Neuronal stem cell (in vitro differentiated cells): ENCODE measurements at regions not wholly inside any gene's neighbourhood (a gene's known extent, or its start where the extent isn't known, plus 50 kb on each side); places are given as distances from the start of the nearest gene placed in this dataset.

ENCODE experiments used
- DNase-seq: peaks from one replicate; pipeline ENCODE4 v3.0.0-alpha.2; 2013; ENCODE audit warnings: low spot score
- H2AFZ ChIP-seq: one replicate; pipeline ENCODE4 v1.6.1; 2013; ENCODE audit warnings: mild to moderate bottlenecking, low read length, inconsistent platforms
- H2AK5ac ChIP-seq: 2 replicates; pipeline ENCODE4 v1.6.1; 2013; ENCODE audit warnings: low read depth, mild to moderate bottlenecking, inconsistent platforms, low read length, moderate library complexity, mixed read lengths
- H2BK120ac ChIP-seq: 2 replicates; pipeline ENCODE4 v1.6.1; 2013; ENCODE audit warnings: low read depth, mild to moderate bottlenecking, inconsistent platforms, low read length, moderate library complexity, mixed read lengths
- H2BK12ac ChIP-seq: one replicate; pipeline ENCODE4 v1.6.1; 2013; ENCODE audit warnings: low read length, inconsistent platforms
- H2BK15ac ChIP-seq: 2 replicates; pipeline ENCODE4 v1.6.1; 2013; ENCODE audit warnings: mild to moderate bottlenecking, low read length, inconsistent platforms, mixed read lengths
- H2BK5ac ChIP-seq: one replicate; pipeline ENCODE4 v1.6.1; 2013; ENCODE audit warnings: inconsistent platforms, mild to moderate bottlenecking, low read length, moderate library complexity
- H3K14ac ChIP-seq: one replicate; pipeline ENCODE4 v1.6.1; 2013; ENCODE audit warnings: low read length, inconsistent platforms
- H3K18ac ChIP-seq: 2 replicates; pipeline ENCODE4 v1.6.1; 2013; ENCODE audit warnings: low read length, inconsistent platforms
- H3K23ac ChIP-seq: 2 replicates; pipeline ENCODE4 v1.6.1; 2013; ENCODE audit warnings: low read depth, mild to moderate bottlenecking, mixed read lengths, low read length, inconsistent platforms; ENCODE audit not compliant: poor library complexity
- H3K27ac ChIP-seq: replicated peaks from 3 replicates; pipeline ENCODE4 v1.5.1; 2013; ENCODE audit warnings: low read length, inconsistent platforms
- H3K27me3 ChIP-seq, 3 experiments: 2 replicates each; pipeline ENCODE4 v1.6.1; 2013; ENCODE audit warnings: low read length in 3 of 3, mild to moderate bottlenecking in 2 of 3, inconsistent platforms in 1 of 3, low read depth in 1 of 3, mixed read lengths in 1 of 3, moderate library complexity in 1 of 3; ENCODE audit not compliant: control insufficient read depth in 3 of 3, insufficient read depth in 3 of 3
- H3K36me3 ChIP-seq, 2 donors: replicated peaks in 1 of 2; 2 replicates each; pipeline ENCODE4 v1.6.1; 2013; ENCODE audit warnings: low read length in 2 of 2; ENCODE audit not compliant: control insufficient read depth in 2 of 2, insufficient read depth in 2 of 2
- H3K4ac ChIP-seq: 2 replicates; pipeline ENCODE4 v1.6.1; 2013; ENCODE audit warnings: inconsistent platforms, mild to moderate bottlenecking, low read length, moderate library complexity
- H3K4me1 ChIP-seq, 2 donors: 1 replicate in 1 of 2; 2 replicates in 1 of 2; pipeline ENCODE4 v1.6.1; 2013; ENCODE audit warnings: low read length in 2 of 2, low read depth in 1 of 2; ENCODE audit not compliant: control insufficient read depth in 2 of 2, insufficient read depth in 1 of 2
- H3K4me2 ChIP-seq: one replicate; pipeline ENCODE4 v1.6.1; 2013; ENCODE audit warnings: mild to moderate bottlenecking, low read length, inconsistent platforms; ENCODE audit not compliant: insufficient read depth, poor library complexity, severe bottlenecking
- H3K4me3 ChIP-seq, 2 donors: 2 replicates each; pipeline ENCODE4 v1.5.1; 2013; ENCODE audit warnings: low read length in 2 of 2, mild to moderate bottlenecking in 2 of 2, inconsistent platforms in 1 of 2, moderate library complexity in 1 of 2
- H3K79me1 ChIP-seq: one replicate; pipeline ENCODE4 v1.6.1; 2013; ENCODE audit warnings: low read depth, mild to moderate bottlenecking, inconsistent platforms, low read length, moderate library complexity
- H3K9ac ChIP-seq: one replicate; pipeline ENCODE4 v1.6.1; 2013; ENCODE audit warnings: mild to moderate bottlenecking, low read depth, low read length, inconsistent platforms; ENCODE audit not compliant: poor library complexity
- H3K9me3 ChIP-seq, 2 donors: replicated peaks in 1 of 2; 2 replicates each; pipeline versions ENCODE3 to v1.6.1; 2013; ENCODE audit warnings: low read length in 2 of 2, mild to moderate bottlenecking in 2 of 2, inconsistent platforms in 1 of 2, low read depth in 1 of 2, mixed read lengths in 1 of 2, moderate library complexity in 1 of 2; ENCODE audit not compliant: control insufficient read depth in 2 of 2, insufficient read depth in 1 of 2
- H4K8ac ChIP-seq: one replicate; pipeline ENCODE4 v1.6.1; 2013; ENCODE audit warnings: low read depth, mild to moderate bottlenecking, inconsistent platforms, low read length, moderate library complexity
- H4K91ac ChIP-seq: one replicate; pipeline ENCODE4 v1.6.1; 2013; ENCODE audit warnings: low read length, low read depth, mild to moderate bottlenecking, inconsistent platforms; ENCODE audit not compliant: poor library complexity
- WGBS, 2 donors: extraction: QIAGEN DNeasy Blood & Tissue Kit; methylation state at CpG; one replicate each; pipeline ENCODE4 v1.1.7; 2013; ENCODE audit warnings: missing lambda C conversion rate in 2 of 2, mixed read lengths in 1 of 2; ENCODE audit not compliant: insufficient read length in 2 of 2, insufficient replicate concordance in 1 of 2; ENCODE audit errors: extremely low coverage in 2 of 2; 5-methylcytosine and 5-hydroxymethylcytosine counted together

- no peak overlapping the region for H3K4ac ChIP-seq
- WGBS, 2 donors, result no CpG with 5 or more reads among the region's 14 CpGs
- no peak overlapping the region for H3K4me2 ChIP-seq
- no peak overlapping the region for H3K18ac ChIP-seq
- H2BK120ac ChIP-seq, result no peak overlapping the region
- H4K91ac ChIP-seq, result no peak overlapping the region
- peak overlapping the region; percentile 53 for H2AFZ ChIP-seq
- no peak overlapping the region for H2BK15ac ChIP-seq
- no peak overlapping the region for H3K9ac ChIP-seq
- no peak overlapping the region for H3K14ac ChIP-seq
- no peaks in the 10 kb centered on the region for H3K9me3 ChIP-seq
- H3K23ac ChIP-seq, result no peak overlapping the region
- H3K27ac ChIP-seq, result no peak overlapping the region
- peaks cover 0 to 10% (median 0%) of the 10 kb centered on the region in 3 experiments for H3K27me3 ChIP-seq
- no peak overlapping the region for H2BK12ac ChIP-seq
- no peaks in the 10 kb centered on the region for H3K4me1 ChIP-seq
- no peak overlapping the region for H2AK5ac ChIP-seq
- H3K4me3 ChIP-seq, result no peak overlapping the region
- no peaks in the 10 kb centered on the region for H3K79me1 ChIP-seq
- no peak for DNase-seq
- no peak overlapping the region for H2BK5ac ChIP-seq
- H4K8ac ChIP-seq, result no peak overlapping the region
- H3K36me3 ChIP-seq, result no peaks in the 10 kb centered on the region
Measured at GRCh38 chr4:7141151-7141834, 51.0 kb upstream of the SORCS2 start.

- no peak overlapping the region for H3K4me3 ChIP-seq
- no peak overlapping the region for H3K9ac ChIP-seq
- H2AK5ac ChIP-seq, result peak overlapping the region; percentile 83
- H3K79me1 ChIP-seq, result no peaks in the 10 kb centered on the region
- WGBS, 2 donors, result no CpG with 5 or more reads among the region's 8 CpGs
- H3K23ac ChIP-seq, result peak overlapping the region; percentile 20
- H2BK12ac ChIP-seq, result peak overlapping the region; percentile 79
- peaks cover 0 to 10% (median 0%) of the 10 kb centered on the region in 3 experiments for H3K27me3 ChIP-seq
- no peak overlapping the region for H4K8ac ChIP-seq
- H4K91ac ChIP-seq, result no peak overlapping the region
- no peaks in the 10 kb centered on the region for H3K36me3 ChIP-seq
- no peak overlapping the region for H3K14ac ChIP-seq
- peak overlapping the region; percentile 53 for H2AFZ ChIP-seq
- H3K27ac ChIP-seq, result no peak overlapping the region
- H3K4me1 ChIP-seq, result peaks cover 0 to 3% of the 10 kb centered on the region in 2 donors
- H3K9me3 ChIP-seq, result no peaks in the 10 kb centered on the region
- no peak overlapping the region for H3K4ac ChIP-seq
- H3K4me2 ChIP-seq, result no peak overlapping the region
- DNase-seq, result no peak
- peak overlapping the region; percentile 75 for H3K18ac ChIP-seq
- no peak overlapping the region for H2BK5ac ChIP-seq
- H2BK120ac ChIP-seq, result no peak overlapping the region
- H2BK15ac ChIP-seq, result no peak overlapping the region
Measured at GRCh38 chr4:7140692-7141069, 51.7 kb upstream of the SORCS2 start.

GRCh38 chr4:7140062-7140691 lies 52.2 kb upstream of the SORCS2 start:
- no peak overlapping the region for H2BK5ac ChIP-seq
- H2AK5ac ChIP-seq, result peak overlapping the region; percentile 85
- H3K79me1 ChIP-seq, result no peaks in the 10 kb centered on the region
- H3K27ac ChIP-seq, result no peak overlapping the region
- peak overlapping the region; percentile 79 for H2BK12ac ChIP-seq
- H3K14ac ChIP-seq, result no peak overlapping the region
- no peak overlapping the region for H3K4ac ChIP-seq
- no peak overlapping the region for H3K4me2 ChIP-seq
- peak overlapping the region; percentile 9 for H2BK120ac ChIP-seq
- peak overlapping the region; percentile 20 for H3K23ac ChIP-seq
- no CpG with 5 or more reads among the region's 11 CpGs for WGBS, 2 donors
- peak overlapping the region; percentile 90 for H3K18ac ChIP-seq
- H2BK15ac ChIP-seq, result no peak overlapping the region
- H3K9me3 ChIP-seq, result no peaks in the 10 kb centered on the region
- peaks cover 0 to 5% (median 0%) of the 10 kb centered on the region in 3 experiments for H3K27me3 ChIP-seq
- no peak for DNase-seq
- H2AFZ ChIP-seq, result no peak overlapping the region
- H4K91ac ChIP-seq, result no peak overlapping the region
- H3K36me3 ChIP-seq, result no peaks in the 10 kb centered on the region
- peaks cover 0 to 5% of the 10 kb centered on the region in 2 donors for H3K4me1 ChIP-seq
- H3K9ac ChIP-seq, result no peak overlapping the region
- H4K8ac ChIP-seq, result peak overlapping the region; percentile 87
- H3K4me3 ChIP-seq, result no peak overlapping the region

GRCh38 chr4:7139167-7139982 lies 53.0 kb upstream of the SORCS2 start:
- no peak overlapping the region for H3K4me3 ChIP-seq
- H3K9ac ChIP-seq, result no peak overlapping the region
- peaks cover 0 to 5% of the 10 kb centered on the region in 2 donors for H3K4me1 ChIP-seq
- no peak overlapping the region for H4K91ac ChIP-seq
- peak overlapping the region; percentile 77 for H2BK12ac ChIP-seq
- no peak overlapping the region for H3K23ac ChIP-seq
- H3K27ac ChIP-seq, result no peak overlapping the region
- H3K14ac ChIP-seq, result peak overlapping the region; percentile 9
- H3K4ac ChIP-seq, result no peak overlapping the region
- no peaks in the 10 kb centered on the region for H3K79me1 ChIP-seq
- H2BK120ac ChIP-seq, result peak overlapping the region; percentile 9
- H3K27me3 ChIP-seq, result no peaks in the 10 kb centered on the region
- WGBS, 2 donors, result no CpG with 5 or more reads among the region's 12 CpGs
- H2BK15ac ChIP-seq, result no peak overlapping the region
- H3K18ac ChIP-seq, result peak overlapping the region; percentile 90
- H3K9me3 ChIP-seq, result no peaks in the 10 kb centered on the region
- H3K4me2 ChIP-seq, result no peak overlapping the region
- DNase-seq, result no peak
- H3K36me3 ChIP-seq, result no peaks in the 10 kb centered on the region
- H4K8ac ChIP-seq, result no peak overlapping the region
- peak overlapping the region; percentile 85 for H2AK5ac ChIP-seq
- H2BK5ac ChIP-seq, result no peak overlapping the region
- H2AFZ ChIP-seq, result no peak overlapping the region
